Keratinocyte (primary cell): ENCODE measurements at regions not wholly inside any gene's neighbourhood (a gene's known extent, or its start where the extent isn't known, plus 50 kb on each side); places are given as distances from the start of the nearest gene placed in this dataset.

Experiments
- EZH2 ChIP-seq: IDR thresholded peaks from one replicate; pipeline ENCODE4 v1.6.1; 2012; ENCODE audit warnings: inconsistent platforms, mild to moderate bottlenecking, low read length, moderate library complexity
- TF ChIP-seq, protein P1 (sequence below), 3 experiments: IDR thresholded peaks in 1 of 3; conservative IDR thresholded peaks in 1 of 3; optimal IDR thresholded peaks in 1 of 3; 2 replicates in 2 of 3; 3 replicates in 1 of 3; pipeline versions ENCODE3 to v1.5.1; 2011; ENCODE audit warnings: low read length in 3 of 3, mild to moderate bottlenecking in 3 of 3, moderate library complexity in 2 of 3, control low read depth in 1 of 3, inconsistent platforms in 1 of 3; ENCODE audit not compliant: insufficient read depth in 2 of 3; ENCODE audit errors: extremely low read depth in 1 of 3

GRCh38 chr2:22329211-22330154 is 1055.5 kb upstream of the KLHL29 start:
- TF ChIP-seq, protein P1, sequence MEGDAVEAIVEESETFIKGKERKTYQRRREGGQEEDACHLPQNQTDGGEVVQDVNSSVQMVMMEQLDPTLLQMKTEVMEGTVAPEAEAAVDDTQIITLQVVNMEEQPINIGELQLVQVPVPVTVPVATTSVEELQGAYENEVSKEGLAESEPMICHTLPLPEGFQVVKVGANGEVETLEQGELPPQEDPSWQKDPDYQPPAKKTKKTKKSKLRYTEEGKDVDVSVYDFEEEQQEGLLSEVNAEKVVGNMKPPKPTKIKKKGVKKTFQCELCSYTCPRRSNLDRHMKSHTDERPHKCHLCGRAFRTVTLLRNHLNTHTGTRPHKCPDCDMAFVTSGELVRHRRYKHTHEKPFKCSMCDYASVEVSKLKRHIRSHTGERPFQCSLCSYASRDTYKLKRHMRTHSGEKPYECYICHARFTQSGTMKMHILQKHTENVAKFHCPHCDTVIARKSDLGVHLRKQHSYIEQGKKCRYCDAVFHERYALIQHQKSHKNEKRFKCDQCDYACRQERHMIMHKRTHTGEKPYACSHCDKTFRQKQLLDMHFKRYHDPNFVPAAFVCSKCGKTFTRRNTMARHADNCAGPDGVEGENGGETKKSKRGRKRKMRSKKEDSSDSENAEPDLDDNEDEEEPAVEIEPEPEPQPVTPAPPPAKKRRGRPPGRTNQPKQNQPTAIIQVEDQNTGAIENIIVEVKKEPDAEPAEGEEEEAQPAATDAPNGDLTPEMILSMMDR (optimal IDR thresholded peaks at IDR 0.05 in 1 of 3, IDR thresholded peaks at IDR 0.05 in 1 of 3, conservative IDR thresholded peaks at IDR 0.05 in 1 of 3; ENCODE audit: extremely low read depth in 1 of 3, insufficient read depth in 2 of 3, low read length in 3 of 3) = no peak
- no peak for TF ChIP-seq EZH2
